SIG-M5 treated with dmso at 0.1 percent for 504 hours (cell line): ENCODE measurements at regions not wholly inside any gene's neighbourhood (a gene's known extent, or its start where the extent isn't known, plus 50 kb on each side); places are given as distances from the start of the nearest gene placed in this dataset.
"Not testable (repeated sequence)": the region's sequence is repeated elsewhere in the genome, so short reads cannot be mapped to it uniquely, and the experiment has no call there.

ENCODE experiments used
- DNase-seq: peaks from one replicate; lab custom pipeline; 2025; ENCODE audit not compliant: unreplicated experiment; lab: John Stamatoyannopoulos, UW

DNA sequence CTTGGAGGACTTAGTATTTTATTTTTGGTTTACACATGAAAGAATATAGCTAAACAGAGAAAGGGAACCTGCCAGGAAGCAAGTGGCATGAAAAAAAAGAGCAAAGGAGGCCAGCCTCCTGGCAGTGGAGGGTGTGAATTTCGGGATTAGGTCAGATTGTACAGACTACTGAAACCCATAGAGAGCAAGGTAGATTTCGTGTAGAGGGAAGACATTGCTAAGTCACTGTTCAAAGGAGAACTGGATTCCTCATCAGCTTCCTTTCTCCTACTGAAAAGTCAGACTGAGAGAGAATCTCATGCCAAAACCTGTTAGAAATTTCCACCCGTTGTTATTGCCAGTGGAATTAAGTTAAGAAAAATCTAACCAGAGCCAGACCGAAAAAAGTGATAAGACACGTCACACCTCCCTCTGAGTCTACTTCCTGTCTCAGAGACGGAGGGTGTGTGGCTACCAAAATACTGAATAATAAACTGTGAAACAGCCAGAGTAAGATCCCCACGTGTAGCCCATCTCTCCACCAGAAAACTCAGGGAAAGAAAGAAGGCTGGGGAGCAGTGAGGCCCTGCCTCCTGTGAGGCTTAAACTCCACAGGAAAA is 118.8 kb downstream of the SKIDA1 start:
- no peak for DNase-seq

DNA sequence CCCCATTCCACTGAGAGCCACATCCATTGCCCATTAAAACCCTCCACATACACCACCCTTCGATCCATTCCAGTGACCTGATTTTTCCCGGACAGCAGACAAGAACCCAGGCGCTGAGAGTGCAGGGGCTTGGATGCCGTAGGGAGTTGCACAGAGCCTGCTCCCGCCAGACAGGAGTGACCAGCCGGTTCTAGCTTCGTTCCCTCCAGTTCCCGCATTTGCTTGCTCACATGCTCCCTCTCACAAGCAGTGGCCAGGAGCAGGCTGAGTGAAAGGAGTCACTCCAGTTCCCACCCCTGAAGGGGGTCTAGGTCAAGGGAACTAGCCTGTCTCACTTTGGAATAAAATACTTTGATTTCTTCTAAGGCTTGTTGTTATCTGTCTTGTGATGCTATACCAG is 119.5 kb downstream of the SKIDA1 start:
- DNase-seq = no peak

DNA sequence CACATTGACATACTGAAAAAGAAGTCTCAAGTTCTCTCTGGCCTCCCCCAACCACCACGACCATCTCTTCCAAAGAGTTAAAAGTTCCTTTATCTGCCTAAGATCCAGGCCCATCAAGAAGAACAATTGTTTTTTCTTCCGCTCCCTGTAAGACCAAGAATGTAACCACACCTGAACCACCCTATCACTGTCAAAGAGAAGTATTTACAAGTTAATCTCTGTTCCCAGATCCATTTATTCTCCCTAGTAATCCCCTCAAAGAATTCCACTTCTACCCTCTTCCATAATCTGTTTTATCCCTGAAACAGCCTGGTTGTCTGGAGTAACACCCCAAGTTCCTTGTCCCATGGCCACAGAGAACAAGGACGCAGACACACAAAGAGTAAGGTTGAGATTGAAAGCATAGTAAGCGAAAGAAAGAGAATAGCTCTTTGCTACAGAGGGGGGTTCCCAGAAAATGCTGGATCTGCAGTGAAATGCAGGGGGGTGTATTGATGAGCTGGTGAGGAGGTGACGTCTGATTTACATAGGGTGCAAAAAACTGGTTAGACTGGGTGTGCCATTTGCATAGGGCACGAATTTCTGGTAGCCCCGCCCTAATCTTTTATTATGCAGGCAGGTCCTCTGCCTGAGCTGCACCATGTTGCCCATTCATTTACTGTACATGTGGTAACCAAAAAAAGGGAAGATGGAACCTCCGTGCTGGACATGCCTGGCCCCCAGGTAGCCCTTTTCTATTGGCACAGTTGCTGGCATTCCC is 122.0 kb downstream of the SKIDA1 start:
- no peak for DNase-seq

DNA sequence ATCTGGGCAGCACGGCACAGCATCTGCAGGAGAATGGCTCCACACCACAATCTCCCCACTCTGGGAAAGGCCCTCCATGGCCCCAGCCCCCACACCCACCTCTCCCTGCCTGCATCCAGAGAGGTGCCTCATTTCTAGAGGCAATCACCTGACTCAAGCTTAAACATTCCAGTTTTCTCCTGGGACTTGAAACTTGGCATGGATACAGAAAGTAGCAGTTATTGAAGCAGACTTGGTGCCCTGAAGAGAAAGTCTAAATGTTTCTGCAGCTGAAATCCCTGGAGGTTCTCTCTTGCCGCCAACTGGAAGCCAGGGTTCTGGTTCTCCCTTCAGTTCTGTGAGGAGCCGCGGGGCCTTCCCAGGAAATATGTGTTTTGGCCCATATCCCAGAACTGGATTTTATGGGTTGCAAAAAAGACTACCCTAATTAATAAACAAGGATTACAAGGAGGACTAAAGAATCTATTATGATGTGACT is 122.8 kb downstream of the SKIDA1 start:
- DNase-seq = no peak

DNA sequence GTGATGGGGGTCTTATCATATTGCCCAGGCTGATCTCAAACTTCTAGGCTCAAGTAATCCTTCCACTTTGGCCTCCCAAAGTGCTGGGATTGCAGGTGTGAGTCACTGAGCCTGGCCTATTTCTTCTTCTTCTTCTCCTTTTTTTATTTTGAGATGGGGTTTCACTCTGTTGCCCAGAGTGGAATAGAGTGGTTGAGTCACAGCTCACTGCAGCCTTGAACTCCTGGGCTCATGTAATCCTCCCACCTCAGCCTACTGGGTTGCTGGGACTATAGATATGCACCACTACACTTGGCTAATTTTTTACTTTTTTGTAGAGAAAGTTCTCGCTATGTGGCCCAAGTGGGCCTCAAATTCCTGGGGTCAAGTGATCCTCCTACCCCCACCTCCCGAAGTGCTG is 124.3 kb downstream of the SKIDA1 start:
- no peak for DNase-seq

DNA sequence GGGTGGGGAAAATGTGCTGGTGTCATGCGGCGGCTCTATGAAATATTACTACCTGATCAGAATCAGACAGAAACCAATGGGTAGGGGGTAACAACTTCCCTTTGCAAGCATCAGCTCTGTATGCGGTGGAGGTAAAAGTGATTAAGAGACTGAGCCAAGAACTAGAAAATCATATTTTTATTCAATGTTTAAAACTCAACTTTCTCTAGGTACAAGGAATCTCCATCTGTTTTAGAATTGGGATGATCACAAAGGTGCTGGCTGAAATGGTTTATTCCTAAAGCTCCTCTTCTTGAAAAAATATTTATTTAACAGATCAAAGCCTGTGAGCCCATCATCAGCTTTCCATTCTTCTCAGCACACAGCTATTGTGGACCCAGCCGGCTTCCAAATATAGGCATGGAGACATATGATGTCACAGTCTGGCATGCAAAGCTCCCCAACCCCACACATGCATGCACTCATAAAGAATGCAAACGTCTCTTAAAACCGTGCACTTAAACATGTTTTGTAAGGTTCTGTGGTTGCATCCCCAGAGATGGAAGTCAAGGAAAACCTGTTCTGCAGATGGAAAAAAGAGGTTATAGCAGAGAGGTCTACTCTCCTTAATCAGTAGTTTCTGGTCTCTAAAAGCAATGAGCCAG is 126.0 kb downstream of the SKIDA1 start:
- DNase-seq = peak; percentile 14

DNA sequence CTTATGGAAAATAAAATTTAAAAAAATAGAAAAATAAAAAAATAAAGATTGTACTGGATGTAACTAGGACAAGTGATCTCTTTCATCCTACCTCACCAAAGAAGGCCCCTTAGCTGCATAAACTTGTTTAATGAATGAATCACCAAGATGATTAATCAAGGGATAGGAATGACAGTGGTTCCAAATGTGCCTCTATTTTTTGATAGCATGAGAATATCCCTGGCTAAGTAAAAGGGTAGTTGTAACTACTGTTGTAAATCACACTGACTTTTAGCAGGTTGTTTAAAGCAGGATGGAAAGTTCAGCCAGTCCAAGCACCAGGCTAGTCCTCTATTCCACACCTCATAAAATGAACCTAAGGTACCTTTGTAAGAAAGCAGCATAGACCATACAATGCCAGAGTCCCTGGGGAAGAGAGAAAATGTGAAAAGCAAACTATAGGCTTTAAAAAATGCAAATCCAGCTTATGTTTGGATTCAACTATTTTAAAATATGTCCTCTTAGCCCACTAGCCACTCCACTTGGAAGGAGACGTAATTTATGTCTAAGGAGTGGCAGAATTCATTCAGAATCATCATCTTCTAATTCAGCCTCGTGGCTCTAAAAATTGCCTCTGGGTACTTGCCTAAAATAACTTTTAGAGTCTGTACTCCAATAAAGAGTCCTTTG is 126.8 kb downstream of the SKIDA1 start:
- DNase-seq = no peak

DNA sequence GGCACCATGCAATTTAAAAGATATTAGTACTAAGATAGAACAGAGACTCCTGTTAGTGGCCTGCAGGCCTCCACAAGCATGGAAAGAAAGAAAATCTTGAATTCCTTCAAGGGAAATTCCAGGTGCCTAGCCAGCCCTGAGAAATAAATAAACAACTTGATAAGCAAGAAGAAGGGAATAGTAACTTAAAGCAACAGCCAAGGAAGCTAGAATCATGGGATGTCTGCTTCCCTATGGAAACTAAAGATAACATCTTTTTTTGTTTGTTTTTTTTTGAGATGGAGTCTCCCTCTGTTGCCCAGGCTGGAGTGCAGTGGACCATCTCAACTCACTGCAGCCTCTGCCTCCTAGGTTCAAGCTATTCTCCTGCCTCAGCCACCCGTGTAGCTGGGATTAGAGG is 128.6 kb downstream of the SKIDA1 start:
- DNase-seq = no peak

DNA sequence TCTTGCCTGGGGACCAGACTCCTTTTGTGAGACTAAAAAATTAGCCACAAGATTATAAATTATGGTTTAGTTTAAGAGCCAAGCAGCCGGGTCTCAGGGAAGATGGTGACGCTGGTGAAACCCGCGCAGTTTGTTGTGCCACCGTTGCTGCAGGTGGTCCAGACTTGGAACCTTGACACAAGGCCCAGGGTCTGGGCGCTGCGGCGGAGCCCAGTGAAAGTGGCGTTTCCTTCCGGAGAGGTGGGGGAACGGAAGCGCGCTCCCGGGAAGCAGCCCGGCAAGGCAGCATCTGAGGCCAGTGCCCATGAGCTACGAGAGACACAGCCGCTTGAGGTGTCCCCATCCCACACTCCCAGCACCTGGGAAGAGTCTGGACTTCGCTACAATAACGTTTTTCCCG is 131.6 kb downstream of the SKIDA1 start:
- DNase-seq = no peak

DNA sequence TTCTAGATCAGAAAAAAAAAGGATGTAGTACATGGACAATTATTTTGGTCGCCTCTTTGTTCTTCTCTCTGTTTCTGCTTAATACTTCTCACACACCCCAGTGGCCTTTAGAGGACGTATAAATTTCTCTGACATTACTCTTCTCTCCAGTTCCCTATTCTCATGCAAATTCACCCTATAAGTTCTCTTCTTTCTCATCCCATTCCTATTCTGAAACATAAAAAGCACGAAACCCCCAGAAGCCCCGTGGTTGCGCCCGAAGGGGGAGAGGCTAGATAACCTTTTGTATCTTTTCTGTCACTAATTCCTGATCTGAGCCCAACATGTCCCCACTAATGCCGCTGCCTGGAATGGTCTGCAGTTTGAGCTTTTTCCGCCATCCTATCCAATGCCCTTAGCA is 136.9 kb downstream of the SKIDA1 start:
- no peak for DNase-seq

DNA sequence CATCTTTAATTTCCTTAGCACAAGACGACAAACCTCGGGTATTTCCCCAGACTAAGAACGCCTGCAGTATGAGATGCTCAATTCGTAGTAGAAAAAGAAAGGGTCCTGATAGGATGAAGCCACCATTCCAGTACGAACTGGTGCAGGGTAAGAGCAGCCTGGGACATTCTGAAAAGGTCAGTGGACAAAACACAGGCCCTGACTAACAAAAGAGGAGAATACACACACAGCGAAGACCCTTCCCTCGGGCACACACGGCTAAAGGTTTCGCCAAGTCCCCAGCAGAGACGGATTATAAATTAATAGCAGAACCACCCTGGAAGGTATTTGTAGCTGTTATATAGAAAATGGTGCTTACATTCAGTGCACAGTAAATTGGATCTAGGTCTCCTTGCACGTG is 137.6 kb downstream of the SKIDA1 start:
- DNase-seq = no peak

DNA sequence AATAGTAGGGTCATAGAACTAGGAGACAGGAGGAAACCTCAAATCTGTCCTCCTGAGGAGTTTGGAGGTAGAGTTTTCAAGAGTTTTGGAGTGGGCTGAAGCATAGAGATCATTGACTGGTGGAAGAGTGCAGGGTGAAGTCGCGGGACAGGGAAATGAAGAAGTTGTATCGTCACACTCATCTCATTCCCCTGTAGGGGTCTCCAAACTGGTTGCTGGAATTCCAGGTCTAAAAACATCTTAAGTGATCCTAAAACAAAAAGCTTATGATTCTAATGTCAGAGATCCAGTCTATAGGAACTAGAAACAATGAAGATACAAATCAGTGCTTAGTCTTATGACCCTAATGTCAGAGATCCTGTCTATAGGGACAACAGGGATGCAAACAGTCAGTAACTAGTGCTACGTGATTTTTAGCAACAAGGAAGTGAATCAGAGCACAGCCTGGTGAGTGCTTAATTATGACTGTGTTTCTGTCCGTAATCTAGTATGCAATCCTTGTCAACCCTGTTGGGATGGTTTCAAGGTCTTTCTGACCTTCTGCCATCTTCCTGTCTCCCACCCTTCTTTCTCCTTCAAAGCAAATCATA is 139.4 kb downstream of the SKIDA1 start:
- no peak for DNase-seq

DNA sequence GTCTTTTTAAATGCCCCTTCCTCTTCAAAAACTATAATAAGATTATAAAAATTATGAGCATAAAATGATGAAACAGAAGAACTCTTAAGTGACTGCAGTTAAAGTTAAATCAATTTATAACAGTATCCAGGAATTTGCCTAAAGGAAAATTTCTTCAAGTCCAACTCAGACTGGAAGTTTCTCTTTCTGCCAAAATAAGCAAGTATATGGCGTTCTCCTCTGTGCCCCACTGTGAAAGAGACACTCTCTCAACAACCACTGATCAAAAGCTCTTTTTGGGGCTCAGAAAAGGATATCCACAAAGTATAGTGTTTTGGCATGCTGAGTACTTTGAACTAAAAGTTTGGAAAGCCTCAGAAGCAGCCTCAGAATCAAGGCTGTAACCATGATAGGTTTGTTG is 139.9 kb downstream of the SKIDA1 start:
- no peak for DNase-seq

DNA sequence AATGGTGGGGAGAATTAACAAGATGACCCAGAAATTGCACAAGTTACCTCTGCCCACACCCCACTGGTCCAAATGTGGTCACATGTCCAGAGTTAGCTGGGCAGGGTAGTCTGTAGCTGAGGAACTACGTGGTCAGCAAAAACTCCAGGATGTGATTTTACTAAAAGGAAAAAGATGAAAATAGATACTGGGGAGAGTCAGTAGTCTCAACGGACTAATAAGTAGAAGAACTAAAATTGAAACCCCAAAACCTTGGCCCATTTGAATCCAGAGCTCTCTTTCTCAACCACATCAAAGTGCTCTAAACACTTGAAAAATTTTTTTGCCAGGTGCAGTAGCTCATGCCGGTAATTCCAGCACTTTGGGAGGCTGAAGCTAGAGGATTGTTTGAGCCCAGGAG is 146.3 kb downstream of the SKIDA1 start:
- no peak for DNase-seq

DNA sequence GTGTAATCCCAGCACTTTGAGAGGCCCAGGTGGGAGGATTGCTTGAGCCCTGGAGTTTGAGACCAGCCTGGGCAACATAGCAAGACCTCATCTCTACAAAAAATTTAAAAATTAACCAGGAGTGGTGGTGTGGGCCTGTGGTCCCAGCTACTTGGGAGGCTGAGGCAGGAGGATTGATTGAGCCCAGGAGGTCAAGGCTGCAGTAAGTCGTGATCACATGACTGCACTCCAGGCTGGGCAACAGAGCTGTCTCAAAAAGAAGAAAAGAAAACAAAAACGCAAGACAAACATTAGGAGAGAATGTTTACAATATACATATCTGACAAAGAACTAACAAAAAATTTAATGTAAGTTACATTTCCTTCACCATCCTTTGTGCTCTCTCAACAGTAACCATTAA is 150.2 kb downstream of the SKIDA1 start:
- not testable (repeated sequence) for DNase-seq

DNA sequence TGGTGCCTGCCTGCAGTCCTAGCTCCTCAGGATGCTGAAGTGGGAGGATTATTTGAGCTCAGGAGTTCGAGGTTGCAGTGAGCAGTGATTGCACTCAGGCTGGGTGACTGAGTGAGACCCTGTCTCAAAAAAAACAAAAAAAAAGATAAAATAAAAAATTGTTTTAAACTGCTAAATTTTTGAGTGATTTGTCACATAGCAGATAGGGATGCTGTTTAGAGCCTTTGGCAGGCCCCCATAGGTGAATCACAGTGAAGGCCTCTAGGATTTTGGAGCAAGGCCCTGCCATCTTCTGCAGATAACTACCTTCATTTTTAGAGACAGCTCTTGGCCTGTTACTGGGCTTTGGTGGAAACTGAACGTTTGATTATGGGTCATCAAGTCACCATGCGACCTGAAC is 151.6 kb downstream of the SKIDA1 start:
- not testable (repeated sequence) for DNase-seq

DNA sequence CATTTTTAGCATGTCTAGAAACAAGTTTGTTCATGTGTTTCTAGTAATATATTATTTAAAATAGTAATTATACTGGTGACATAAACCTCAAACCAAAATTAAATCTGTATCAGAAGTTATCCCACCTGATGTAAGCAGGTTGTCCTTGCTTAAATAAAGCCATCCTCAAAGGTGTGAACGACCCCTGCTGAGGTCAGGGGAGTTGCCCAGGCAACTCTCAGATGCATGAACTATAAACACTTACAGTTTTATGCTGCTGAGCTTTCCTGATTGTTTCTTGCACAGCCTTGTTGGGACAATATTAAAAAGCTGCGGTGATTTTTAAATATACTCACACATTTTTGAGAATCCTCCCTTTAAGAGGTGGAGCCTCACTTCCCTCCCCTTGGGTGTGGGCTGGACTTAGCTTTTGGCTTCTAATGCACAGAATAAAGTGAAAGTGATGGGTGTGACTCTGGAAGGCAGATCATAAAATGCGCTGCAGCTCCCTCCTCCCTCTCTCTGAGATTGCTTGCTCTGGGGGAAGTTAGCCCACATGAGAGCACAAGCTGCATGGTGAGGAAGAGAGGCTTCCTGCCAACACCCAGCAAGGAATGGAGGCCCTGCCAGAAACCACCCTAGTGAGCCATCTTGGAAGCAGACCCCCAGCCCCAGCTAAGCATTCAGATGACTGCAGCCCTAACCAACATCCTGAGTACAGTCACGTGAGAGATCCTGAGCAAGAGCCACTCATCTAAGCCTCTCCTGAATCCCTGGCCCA is 152.7 kb downstream of the SKIDA1 start:
- peak; percentile 66 for DNase-seq

DNA sequence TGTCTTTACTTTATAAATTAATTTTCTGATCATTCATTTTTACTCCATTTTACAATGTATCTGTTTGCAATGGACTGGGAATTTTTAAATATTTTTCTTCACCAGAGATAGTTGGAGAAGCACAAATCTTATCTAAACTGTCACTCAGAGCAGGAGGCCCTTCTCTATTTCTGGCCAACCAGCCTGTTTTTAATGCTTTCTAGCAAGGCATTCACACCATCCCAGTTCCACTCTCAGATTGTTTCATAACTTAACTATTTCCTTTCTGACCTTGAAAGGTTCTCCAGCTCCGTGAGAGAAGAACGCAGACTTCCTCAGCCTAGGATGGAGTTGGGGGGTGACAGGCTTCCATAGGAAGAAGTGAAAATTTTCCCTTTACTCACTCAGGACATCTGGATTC is 155.8 kb downstream of the SKIDA1 start:
- no peak for DNase-seq

DNA sequence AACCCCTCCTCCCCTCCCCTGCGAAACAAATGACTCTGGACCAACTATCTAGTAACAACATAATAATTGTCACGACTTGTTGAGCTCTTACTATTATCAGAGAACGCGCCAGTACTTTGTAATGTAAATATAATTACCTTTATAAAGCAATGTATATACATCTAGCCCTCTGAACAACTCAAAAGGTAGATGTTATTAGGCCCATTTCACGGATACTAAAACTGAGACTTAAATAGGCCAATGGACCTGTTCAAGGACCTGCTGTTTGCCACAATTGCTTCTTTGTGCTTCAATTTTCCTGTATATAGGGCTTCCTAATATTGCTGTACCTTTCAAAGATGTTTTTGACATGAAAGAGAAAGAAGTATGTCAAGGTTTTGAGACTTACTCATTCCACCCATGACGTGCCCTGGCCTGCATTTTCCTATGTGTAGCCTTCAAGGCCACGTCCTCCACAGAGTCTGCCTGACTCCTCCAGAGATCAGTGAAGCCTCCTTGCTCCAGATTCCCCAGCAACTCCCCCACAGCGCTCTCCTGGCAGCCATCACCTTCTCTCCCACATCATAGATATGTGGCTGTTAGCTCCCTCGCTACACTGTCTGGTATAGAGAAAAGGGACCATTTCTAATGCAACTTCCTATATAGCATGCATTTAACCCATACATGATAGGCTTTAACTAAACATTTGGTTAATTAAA is 156.6 kb downstream of the SKIDA1 start:
- no peak for DNase-seq

DNA sequence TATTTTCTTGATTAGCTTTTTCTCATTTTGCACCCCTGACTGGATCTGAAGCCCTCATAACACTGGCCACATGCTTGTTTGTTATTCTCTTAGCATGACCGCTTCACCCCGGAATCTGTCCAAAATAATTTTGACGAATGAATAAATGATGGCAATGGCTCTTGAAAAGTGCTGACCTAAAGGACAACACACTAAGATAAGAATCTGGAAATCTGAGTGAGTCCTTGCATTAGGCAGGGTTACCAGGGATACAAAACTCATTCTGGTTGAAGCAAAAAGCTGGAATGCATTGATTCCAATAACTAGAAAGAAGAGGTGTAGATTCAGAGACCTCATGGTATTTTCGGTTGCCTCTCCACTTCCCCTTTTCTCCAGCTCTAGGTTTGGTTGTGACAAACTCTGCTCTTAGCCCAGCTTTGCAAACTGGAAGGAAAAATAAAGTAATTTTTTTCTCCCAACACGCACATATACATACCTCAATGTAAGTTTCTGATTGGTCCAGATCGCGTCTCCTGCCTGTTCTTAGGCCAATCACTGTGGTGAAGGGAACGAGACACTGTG is 157.4 kb downstream of the SKIDA1 start:
- peak; percentile 27 for DNase-seq
